HG03460 (cell line): ENCODE measurements at regions not wholly inside any gene's neighbourhood (a gene's known extent, or its start where the extent isn't known, plus 50 kb on each side); places are given as distances from the start of the nearest gene placed in this dataset.
A peak's percentile ranks its signal among the peaks of the same experiment; 100 is the strongest.
"Not testable (repeated sequence)": the region's sequence is repeated elsewhere in the genome, so short reads cannot be mapped to it uniquely, and the experiment has no call there.

Experiments
- ATAC-seq: cut with Tn5 transposase; IDR thresholded peaks from one replicate; pipeline ENCODE4 v1.9.1; 2021; ENCODE audit not compliant: unreplicated experiment

DNA sequence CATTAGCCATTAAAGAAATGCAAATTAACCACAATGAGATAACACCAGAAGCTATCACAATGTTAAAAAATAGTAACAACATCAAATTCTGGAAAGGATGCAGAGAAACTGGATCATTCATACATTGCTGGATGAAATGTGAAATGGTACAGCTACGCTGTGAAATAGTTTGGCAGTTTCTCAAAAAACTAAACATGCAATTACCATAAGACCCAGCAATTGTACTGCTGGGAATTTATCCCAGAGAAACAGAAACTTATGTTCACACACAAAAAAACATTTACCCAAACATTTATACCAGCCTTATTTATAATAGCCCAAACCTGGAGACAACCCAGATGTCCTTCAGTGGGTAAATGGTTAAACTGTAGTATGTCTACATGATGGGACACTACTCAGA lies 592.9 kb downstream of the ZNF608 start:
- no peak for ATAC-seq

DNA sequence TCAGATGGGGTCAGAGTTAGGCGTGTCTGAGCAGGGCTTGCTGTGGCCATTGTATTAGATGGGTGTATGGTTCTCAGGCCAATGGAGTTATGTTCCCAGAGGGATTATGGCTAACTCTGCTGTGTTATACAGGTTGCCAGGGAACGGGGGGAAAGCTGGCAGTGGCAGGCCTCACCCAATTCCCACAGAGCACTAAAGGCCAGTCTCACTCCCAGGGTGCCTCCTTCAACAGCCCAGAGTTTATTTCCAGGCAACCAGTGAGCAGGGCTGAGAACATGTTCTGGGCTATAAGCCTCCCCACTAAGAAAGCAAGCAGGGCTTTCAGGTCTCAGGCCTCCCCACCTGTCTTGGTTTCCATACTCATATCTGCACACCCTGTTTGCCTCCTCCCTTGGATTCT lies 597.9 kb downstream of the ZNF608 start:
- no peak for ATAC-seq

DNA sequence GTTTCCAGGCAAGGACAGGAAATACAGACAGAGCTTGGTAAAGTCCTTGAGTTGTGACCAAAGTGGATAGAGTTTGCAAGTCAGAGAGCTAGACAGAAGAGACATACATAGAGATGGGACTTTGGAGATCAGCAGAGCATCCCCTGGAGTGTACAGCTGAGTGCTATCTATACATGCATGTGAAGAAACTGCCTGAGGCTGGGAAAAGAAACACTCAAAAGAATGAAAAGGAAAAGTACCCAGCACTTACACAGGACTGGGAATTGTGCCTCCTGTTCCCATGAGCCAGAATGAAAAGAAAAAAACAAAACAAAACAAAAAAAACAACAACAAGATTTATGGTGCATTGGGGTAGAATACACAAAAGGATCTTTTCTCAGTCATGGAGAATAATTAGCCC lies 606.4 kb downstream of the ZNF608 start:
- no peak for ATAC-seq

DNA sequence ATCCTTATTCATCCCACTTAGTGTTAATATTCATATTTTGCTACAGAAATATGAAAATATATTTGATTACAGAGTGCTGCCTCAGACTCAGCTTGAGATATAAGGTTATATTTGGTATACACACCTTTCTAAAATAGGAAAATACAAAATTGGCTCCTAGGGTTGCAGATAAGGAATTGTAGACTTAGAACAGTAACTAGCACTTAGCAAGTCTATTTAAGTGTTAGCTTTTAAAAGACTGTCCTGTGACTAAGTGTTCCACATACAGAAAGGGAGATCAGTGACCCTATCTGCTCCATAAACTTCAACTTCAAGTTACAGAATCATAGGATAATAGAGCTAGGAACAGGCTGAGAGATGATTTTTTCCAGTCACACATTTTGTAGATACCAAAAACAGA lies 607.0 kb downstream of the ZNF608 start:
- ATAC-seq, result no peak

DNA sequence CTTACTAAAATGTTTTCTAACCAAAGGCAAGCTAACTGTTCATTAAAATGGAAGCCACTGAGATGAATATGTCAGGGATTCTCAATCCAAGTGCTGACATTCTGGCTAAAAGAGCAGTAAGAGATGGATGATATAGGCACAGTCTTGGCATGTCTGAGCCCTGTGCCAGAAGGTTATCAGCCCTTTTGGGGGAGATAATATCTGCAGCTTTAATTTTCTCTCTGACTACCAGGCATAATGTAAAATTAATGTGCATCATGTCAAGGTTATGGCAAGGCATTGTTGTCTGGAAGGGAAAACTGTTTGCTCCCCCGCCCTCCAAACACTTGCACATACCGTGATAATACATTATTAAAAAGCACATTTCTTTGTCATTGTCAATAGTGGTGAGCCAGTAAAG lies 609.8 kb downstream of the ZNF608 start:
- no peak for ATAC-seq

DNA sequence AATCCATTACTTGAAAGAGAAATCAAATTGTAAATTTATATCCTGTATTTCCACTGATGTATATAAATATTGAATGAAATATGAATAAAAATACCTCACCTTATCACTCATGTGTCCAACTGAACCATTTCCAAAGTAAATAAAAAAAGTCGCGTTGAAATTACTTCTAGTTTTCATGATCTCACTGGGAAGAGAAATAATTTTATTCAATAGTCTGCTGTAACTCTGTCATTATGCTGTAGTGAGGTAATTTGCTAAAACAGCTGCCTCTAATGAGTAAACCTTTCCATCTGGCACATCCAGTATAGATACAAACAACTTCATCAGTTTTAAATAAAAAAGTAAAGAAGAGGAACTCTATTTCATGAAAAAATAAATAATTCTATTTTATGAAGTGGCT lies 611.5 kb downstream of the ZNF608 start:
- no peak for ATAC-seq

DNA sequence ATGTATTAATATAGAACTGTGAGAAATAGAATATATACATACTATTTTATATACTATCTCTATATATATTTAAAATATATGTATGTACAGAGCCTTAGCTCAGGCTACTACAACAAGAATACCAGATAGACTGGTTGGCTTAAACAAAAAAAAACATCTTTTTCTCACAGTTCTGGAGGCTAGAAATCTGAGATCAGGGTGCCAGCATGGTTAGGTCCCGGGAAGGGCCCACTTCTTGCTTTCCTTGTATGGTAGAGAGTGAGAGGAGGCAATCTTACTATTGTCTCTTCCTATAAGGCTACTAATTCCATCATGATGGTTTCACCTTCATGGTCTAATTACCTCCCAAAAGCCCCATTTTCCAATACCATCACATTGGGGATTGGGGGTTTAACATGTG lies 613.0 kb downstream of the ZNF608 start:
- no peak for ATAC-seq

DNA sequence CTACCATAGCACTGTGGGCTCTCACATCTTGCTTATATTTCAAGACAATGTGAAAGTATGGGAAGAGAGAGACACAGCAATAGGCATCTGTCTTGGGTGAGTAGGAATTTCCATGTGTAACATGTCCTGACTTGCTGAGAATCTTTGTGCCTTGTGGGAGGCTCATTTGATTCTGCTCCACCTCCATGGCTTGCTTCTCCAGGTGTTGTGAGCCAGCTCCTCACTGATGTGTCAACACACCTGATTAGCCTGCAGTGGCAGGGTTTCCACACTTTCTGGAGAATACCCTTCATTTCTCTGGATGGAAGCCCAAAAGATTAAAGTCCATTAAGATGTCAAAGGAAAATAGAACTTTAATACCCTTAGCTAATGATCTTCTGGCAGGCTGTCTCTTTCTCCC lies 613.6 kb downstream of the ZNF608 start:
- no peak for ATAC-seq

DNA sequence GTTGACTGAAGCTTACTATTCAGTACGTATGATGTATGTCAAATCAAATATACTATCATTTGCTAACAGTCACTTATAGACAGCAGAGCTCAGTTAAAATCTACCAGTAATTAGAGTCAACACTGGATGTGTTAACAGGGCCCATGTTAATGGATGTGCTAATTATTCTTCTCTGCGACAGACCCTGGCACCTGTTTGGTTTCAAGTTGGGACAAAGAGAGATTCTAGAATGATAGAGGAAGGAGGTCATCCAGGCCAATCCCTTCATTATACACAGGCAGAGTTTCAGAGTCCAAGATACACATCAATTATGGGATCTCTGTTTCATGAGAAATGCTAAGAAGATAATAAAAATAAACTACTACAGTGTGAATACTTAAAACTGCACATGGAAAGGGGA lies 615.0 kb downstream of the ZNF608 start:
- ATAC-seq, result no peak

DNA sequence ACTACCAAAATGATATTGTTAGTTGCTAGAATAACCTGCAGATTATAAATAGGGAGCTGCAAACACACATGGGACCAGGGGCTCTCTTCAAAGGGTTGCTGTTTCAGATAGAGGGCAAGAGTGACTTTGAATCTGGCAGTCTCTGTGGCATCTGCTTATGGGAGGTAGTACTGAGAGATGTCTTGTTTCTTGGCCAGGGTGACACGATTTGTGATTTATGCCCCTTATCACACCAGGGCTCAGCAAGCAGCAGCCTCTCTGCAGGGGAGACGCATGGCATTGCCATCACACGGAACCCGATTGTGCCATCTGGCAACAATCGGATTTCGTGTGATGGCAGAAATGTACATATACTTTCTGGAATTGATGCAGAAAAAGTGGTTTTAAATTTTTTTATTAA lies 615.6 kb downstream of the ZNF608 start:
- no peak for ATAC-seq

DNA sequence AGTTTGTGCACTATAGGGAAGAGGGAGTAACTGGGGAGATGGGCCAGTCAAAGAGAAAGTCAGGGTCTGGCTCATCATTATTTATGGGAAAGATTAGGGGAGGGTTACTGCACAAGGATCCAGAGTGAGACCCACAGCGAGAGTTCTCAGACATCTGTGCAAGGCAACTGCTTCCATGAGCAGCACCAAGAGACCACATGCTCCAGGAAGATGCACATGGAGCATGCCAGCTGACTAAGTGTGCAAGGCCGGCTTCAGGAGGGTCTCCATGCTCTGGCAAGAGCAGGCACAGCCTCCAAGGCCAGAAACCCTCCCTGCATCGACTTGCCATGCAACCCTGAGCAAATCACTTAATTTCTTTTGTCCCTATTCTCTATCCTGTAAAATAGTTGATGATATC lies 616.9 kb downstream of the CSNK1G3 start:
- no peak for ATAC-seq

DNA sequence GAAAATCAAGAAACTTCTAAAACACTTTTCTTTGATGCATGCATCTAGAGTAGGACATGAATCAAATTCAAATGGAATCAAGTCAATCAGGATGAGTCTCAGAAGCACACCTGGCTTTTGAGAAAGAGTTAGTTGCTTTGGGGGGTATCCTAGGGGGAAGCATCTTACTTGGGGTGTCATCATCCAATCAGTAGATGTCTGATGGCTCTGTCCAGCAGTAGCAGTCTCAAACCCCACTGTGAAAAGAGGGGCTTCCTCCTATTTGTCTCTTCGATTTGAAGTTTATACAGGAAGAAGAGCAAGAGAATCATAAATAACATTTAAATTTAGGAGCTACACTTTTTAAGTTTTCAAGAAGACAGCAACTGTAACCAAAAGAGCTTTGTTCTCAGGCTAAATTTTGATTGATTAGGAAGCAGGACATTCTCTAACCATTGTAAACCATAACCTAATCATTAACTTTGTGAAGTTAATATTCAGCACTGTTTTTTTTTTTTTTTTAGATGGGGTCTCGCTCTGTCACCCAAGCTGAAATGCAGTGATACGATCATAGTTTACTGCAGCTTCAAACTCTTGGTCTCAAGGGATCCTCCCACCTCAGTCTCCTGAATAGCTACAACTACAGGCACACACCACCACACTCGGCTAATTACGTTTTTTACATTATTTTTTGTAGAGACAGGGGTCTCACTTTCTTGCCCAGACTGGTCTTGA lies 614.7 kb downstream of the CSNK1G3 start:
- peak; percentile 59 for ATAC-seq

DNA sequence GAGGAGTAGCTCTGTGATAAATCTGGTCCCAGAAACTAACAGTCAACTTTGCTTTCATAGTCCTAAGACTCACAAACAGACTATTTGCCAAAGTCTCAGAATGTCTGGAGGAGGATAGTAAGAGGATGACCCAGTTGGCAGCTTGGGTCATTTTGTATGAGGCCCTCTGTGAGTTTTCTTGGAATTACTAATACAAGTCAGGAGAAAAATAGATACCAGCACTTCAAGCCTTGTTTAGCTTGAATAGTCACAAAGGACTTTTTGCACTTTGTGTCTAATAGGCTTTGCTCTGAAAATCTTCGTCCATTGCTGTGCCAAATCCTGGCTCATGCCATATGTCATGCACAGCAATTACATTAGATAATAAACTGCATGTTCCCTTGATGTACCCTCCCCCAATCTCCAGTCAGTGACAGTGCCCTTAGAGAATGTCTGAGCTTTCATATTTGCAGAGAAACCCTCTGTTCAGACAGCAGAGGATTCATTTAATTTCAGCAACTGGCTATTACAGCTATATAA lies 612.8 kb downstream of the CSNK1G3 start:
- ATAC-seq, result no peak

DNA sequence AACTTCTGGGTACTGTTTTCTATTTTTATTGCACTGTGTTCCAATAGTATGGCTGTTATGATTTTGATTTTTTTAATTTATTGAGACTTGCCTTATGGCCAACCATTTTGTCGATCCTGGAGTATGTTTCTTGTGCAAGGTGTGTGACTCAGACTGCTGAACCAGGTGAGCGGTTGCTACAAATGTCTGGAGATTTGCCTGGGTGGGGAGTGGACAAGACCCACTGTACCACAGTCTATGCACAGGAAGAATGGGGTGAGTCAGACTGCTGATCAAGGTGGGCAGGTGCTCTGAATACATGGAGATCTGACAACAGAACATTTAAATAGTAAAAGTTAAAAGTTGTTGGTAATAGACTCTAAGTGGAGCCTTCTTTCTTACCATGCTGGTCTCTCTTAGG lies 609.2 kb downstream of the CSNK1G3 start:
- ATAC-seq, result no peak

DNA sequence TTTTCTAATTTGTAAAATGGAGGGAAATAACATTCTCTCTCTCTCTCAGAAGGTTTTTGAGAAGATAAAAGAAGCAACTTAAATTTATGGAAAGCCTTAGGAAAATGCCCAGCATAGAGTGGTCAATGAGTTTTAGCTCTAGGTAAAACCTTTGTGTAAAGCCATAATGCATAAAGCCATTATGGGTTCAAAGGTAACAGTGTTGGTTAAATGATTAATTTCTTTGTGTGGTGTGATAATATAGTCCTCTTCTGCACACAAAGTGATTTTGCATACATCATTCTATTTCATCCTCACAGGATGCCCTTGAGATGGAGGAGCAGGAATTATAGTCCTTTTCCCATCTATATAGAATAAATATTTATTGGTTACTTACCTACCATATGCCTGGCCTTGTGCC lies 602.9 kb downstream of the CSNK1G3 start:
- no peak for ATAC-seq

DNA sequence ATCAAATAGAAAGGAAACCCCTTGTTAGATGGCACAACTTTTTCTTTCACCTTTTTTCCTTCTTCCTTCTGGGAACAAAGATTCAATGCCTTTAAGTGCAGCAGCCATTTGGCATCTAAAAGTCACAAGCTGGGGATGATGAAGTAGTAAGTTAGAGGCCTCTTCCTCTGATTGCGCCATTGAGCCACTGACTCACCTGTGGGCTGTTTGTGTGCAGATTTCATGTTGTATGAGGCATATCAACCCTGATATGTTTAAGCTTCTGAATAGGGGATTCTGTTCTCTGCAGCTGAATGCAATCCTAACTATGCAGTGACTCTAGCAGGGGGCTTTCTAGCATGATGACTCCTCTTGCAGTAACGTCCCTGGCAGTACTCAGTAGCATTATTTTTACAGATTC lies 599.9 kb downstream of the CSNK1G3 start:
- no peak for ATAC-seq

DNA sequence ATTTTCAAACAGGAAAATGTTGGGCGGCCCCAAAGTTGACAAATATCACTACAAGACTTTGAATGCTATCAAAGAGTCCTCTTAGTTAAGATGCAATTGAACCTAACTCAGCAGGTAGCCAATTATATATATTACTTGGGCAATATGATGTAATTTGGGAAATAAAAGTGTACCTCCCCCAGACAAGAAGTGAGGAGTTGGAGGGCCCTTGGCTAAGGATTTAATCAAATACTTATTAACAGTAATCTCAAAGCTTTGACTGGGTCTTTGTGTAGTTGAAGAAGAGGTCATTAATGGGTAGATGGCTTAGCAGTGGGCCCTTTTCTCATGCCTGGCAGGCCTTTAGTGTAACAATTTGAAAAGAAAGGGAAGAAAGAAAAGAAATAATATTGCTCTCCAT lies 599.0 kb downstream of the CSNK1G3 start:
- ATAC-seq, result no peak

DNA sequence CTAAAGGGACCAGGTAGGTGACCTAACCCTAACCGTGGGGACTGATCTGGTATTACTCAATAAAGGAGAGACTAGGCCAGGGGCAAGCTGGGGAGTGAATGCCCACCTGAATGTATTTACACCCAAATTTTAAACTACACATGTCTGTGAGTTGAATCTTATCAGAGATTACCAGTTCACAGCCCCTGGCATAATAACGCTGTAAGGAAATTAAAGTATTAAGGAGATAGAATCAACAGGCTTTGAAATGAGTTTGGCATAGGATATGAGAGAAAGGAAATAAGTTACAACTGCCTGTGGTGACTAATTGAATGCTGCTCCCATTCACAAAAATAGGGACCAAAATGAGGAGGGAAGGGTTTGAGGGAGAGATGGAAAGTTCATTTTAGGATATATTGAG lies 593.3 kb downstream of the CSNK1G3 start:
- no peak for ATAC-seq

DNA sequence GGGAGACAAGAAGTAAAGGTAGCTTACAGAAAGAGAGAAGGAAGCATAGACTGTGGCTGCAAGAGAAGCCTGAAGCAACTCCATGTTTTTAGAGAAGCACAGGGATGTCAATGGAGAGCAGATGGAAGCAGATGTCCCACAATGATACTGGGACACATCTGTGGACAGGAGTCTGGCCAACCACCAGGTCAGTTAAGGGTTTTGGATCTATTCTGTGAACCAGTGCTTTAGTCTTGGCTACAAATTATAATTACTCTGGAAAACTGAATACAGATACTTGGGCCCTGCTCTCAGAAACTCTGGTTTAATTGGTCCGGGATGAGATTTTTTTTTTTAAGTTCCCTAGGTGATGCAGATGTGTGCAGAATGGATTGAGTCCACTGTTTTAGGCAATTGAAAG lies 592.8 kb downstream of the CSNK1G3 start:
- ATAC-seq, result no peak

DNA sequence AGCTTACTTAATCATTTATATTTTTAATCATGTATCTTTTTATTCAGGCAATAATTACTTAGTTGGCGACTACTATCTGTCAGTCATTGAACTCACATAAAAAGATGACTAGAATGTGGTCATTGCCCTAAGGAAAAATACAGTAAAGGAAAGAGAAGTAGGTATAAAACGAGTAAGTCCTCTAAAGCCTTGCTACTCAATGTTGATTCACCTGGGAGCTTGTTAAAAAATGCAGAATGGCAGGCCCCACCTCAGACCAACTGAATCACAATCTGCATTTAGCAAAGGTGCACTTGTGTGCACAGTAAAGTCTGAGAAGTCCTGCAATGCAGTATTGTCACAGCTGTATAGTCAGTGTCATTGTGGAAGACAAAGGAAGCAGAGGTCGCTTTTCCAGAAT lies 592.4 kb downstream of the CSNK1G3 start:
- ATAC-seq, result no peak

DNA sequence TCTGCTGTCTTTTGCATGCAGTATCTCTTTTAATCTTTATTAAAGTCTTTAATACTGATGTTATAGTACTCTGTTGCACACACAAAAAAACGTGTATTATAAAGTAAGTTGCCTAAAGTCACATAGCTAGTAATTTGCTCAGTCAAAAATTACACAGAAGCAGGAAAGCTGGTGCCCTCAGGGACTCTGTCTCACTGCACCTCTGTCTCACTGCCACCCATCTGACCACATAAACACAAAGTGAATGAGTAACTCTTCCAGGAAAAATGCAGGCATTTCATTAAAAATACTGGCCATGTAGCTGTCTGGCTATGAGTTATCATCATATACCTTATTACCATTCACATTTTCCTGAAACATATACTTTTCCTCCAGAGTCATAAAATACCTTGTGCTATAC lies 591.7 kb downstream of the CSNK1G3 start:
- ATAC-seq, result no peak

DNA sequence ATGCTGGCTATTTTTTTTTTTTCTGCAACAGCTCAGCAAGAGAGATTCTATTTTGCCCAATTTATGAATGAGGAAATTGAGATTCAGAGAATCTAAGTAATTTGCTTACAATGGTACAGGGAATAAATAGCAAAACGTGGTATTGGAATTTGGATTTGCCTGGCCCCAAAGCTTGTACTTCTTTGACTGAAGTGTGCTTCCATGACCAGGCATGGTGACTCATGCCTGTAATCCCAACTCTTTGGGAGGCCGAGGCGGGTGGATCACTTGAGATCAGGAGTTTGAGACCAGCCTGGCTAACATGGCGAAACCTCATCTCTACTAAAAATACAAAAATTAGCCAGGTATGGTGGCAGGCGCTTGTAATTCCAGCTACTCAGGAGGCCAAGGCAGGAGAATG lies 591.1 kb downstream of the CSNK1G3 start:
- not testable (repeated sequence) for ATAC-seq

DNA sequence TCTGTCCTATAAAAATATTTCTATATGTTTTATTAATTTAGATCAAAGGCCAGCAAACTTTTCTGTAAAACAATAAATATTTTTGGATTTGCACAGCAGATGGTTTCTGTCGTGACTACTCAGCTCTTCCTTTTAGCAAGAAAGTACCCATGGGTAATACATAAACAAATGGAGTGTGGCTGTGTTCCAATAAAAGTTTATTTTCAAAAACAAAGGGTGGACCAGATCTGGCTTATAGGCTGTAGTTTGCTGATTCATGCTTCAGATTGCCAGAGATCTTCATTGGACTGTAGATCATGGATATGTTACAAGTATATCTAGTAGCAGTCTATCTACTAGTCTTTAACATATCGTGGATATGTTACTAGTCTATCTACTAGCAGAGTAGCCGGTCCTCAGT lies 590.5 kb downstream of the CSNK1G3 start:
- ATAC-seq, result no peak
